ACHN (cell line): ENCODE measurements at regions not wholly inside any gene's neighbourhood (a gene's known extent, or its start where the extent isn't known, plus 50 kb on each side); places are given as distances from the start of the nearest gene placed in this dataset.

Experiments
- DNase-seq: peaks from one replicate; pipeline ENCODE4 v3.0.0-alpha.2; 2015
- in situ Hi-C: cut with HindIII; loops from 2 replicates; pipeline ENCODE4 v1.10.0; 2017; ENCODE audit warnings: low sequenced_read_pairs, low pct_ligation_motif_present, low pct_unique_long_range_greater_than_20kb

- in situ Hi-C loops = no loop called here
Observed at GRCh38 chr12:89259821-89260220, 92.5 kb downstream of the DUSP6 start.

GRCh38 chr12:89258240-89258969 lies 93.9 kb downstream of the DUSP6 start:
- no peak for DNase-seq
- in situ Hi-C loops = no loop called here

More at GRCh38 chr12:89259821-89260220, 92.5 kb downstream of the DUSP6 start:
- no peak for DNase-seq

GRCh38 chr12:89257340-89257739 lies 95.0 kb downstream of the DUSP6 start:
- DNase-seq = no peak
- in situ Hi-C loops = no loop called here

DNA sequence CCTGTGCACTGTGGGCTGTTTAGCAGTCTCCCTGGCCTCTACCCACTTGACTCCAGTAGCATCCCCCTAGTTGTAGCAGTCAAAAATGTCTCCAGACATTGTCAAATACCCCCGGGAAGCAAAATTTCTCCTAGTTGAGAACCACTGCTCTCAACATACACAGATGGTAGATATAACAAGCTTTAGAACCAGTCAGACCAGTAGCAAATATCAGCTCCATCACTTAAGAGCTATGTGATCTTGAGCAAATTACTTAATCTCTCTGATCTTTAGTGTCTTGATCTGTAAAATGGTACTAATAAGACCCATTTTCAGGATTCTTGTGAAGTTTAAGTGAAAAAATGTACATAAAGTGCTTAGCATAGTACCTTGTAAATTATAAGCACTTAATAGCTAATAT lies 96.2 kb downstream of the DUSP6 start:
- in situ Hi-C loops = no loop called here

GRCh38 chr12:89253488-89253887 lies 98.8 kb downstream of the DUSP6 start:
- in situ Hi-C loops = no loop called here
- DNase-seq = no peak

More for the DNA sequence above, 96.2 kb downstream of the DUSP6 start:
- DNase-seq = no peak

GRCh38 chr12:89252284-89252683 lies 100.0 kb downstream of the DUSP6 start:
- in situ Hi-C loops = no loop called here
- no peak for DNase-seq

- no peak for DNase-seq
Observed at GRCh38 chr12:89251342-89252271, 100.7 kb downstream of the DUSP6 start.

DNA sequence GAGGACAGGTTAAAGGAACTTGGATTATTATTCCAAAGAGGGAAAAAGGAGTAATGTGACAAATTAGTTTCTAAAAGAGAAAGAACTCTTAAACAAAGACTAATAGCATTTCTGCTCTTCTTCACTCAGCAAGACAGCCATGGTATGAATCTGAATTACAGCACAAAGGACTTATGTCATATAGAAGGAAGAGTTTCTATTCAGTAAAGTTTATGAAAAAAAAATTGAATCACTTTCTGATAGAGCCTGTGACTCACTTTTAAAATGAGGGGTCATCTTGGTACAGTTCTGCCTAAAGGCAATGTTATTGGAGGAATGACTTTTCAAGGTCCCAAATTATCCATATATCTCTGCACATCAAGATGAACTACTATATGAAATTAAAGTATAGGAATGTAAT lies 101.7 kb downstream of the DUSP6 start:
- in situ Hi-C loops = no loop called here
- no peak for DNase-seq

More at GRCh38 chr12:89251342-89252271, 100.7 kb downstream of the DUSP6 start:
- in situ Hi-C loops = no loop called here

GRCh38 chr12:89250213-89250612 lies 102.1 kb downstream of the DUSP6 start:
- no peak for DNase-seq
- in situ Hi-C loops = no loop called here

GRCh38 chr12:89247967-89248366 lies 104.3 kb downstream of the DUSP6 start:
- in situ Hi-C loops = no loop called here
- DNase-seq = no peak

DNA sequence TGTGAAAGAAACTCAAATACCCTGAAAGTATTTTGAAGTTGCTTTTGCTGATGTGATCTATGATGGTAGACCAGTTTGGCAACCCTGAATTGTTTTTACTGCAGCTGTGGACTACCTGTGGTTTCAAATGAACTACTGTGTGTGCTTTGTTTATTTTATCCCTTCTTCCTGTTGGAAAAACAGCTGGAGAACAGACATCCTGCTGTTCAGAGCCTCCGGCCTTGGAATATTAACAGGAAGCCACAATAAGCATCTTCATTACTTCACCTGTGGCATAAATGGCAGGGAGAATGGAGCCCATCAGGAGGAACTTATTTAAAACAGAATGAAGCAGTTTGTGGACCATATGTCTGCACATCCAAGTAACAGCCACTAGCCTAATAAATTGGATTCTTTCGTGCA lies 104.8 kb downstream of the DUSP6 start:
- no peak for DNase-seq
- in situ Hi-C loops = no loop called here

- in situ Hi-C loops = no loop called here
- DNase-seq = no peak
Observed at GRCh38 chr12:89245090-89245489, 107.2 kb downstream of the DUSP6 start.

DNA sequence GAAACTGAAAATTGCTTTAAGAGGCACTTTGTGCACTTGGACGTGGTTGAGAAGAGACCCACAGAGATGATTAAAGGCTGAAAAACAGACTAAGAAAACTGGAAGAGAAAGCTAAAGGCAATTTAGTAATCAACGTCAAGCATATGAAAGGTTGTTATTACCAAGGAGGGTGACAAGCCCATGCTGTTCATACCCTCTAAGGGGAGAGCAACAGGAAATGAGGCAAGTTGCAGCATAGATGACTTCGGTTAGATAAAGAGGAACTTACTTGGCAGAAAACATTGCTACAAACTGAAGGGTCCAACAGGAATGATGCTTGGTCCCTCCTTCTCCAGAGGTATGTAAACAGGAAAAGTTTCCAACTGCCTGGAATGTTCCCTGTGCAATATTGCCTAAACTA lies 107.8 kb downstream of the DUSP6 start:
- in situ Hi-C loops = no loop called here
- DNase-seq = no peak

DNA sequence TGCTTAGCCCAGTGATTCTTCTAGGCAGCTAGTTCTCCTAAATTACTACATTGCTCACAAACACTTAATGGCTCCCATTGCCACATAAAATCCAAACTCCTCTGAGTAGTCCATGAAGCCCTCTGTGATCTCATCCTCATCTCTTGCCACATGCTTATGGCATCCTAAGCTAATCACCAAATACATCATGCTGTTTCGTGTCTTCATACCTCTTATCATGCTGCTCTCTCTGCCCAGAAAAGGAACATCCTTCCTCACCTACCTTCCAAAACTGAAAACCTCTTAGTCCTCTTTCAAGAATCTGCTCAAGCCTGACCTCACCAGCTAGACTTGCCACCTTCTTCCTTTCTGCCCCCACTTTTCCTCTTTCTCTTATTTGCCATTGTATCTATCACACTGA lies 108.5 kb downstream of the DUSP6 start:
- in situ Hi-C loops = no loop called here
- no peak for DNase-seq

GRCh38 chr12:89239534-89239933 lies 112.8 kb downstream of the DUSP6 start:
- no peak for DNase-seq
- in situ Hi-C loops = no loop called here

GRCh38 chr12:89238593-89238992 lies 113.7 kb downstream of the DUSP6 start:
- DNase-seq = no peak
- in situ Hi-C loops = no loop called here

- DNase-seq = no peak
- in situ Hi-C loops = no loop called here
Observed at GRCh38 chr12:89237763-89238162, 114.5 kb downstream of the DUSP6 start.

DNA sequence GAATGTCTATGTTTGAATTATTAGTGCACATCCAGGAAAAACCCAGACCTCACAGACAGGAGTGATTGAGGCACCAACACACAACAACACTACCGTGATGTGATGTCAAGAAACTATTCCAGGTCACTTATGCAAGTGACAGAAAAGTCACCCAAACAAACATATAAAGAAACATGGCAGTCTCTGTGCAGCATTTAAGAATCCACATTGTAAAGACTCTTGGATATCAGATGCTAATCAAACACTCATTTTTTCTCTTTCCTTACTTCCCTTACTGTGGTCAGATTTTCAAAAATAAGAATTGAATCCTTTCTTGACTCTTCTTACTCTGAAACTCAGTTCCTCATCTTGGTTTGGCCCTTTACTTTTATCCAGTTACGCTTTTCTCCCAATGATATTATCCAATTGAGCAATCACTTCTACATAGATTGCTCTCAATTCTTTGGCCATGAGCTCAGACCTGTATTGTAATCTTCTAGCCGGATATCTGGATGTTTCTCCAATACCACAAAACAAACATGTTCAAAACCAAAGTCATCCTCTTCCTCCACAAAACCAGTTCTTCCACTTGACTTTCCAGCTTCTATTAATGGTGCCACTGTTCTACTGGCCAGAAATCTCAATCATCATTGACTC lies 115.4 kb downstream of the DUSP6 start:
- DNase-seq = no peak
- in situ Hi-C loops = no loop called here

GRCh38 chr12:89236237-89236636 lies 116.1 kb downstream of the DUSP6 start:
- in situ Hi-C loops = no loop called here
- no peak for DNase-seq
